ENCODE measurements at regions not wholly inside any gene's neighbourhood (a gene's known extent, or its start where the extent isn't known, plus 50 kb on each side); places are given as distances from the start of the nearest gene placed in this dataset.
A peak's percentile ranks its signal among the peaks of the same experiment; 100 is the strongest.
"Not testable (repeated sequence)": the region's sequence is repeated elsewhere in the genome, so short reads cannot be mapped to it uniquely, and the experiment has no call there.

DNA sequence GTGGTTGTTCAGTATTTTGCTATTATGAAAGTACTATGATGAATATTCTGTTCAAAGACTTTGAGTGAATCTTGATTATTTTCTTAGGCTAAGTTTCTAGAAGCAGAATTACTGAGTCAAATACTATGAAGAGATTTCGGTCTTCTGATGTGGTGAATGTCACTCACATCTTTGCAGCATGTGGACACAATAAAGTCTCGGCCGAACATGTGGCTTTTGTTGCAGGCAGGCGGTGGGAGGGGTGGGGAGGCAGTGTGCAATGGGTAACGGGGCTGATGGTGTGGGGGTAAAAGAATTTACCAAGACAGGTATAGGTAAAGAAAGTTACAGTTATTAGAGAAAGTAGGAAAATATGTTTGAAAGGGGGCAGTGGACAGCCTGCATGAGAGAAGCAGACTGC, 156.4 kb upstream of the DTNBP1 start:
- Mint-ChIP-seq H3K27me3 (peaks cover 15% of the 10 kb centered on the region), H3K27ac (peak overlapping the region; percentile 63), H3K9me3 (ENCODE audit: low read depth) (peaks cover 4% of the 10 kb centered on the region), H3K36me3 (ENCODE audit: insufficient read depth) (no peaks in the 10 kb centered on the region), H3K4me1 (ENCODE audit: low read depth) (peaks cover 11% of the 10 kb centered on the region), H3K4me3 (ENCODE audit: low read depth) (no peak overlapping the region)
- DNase-seq (ENCODE audit: low spot score, unreplicated experiment) = no peak
- TF ChIP-seq, protein P1, sequence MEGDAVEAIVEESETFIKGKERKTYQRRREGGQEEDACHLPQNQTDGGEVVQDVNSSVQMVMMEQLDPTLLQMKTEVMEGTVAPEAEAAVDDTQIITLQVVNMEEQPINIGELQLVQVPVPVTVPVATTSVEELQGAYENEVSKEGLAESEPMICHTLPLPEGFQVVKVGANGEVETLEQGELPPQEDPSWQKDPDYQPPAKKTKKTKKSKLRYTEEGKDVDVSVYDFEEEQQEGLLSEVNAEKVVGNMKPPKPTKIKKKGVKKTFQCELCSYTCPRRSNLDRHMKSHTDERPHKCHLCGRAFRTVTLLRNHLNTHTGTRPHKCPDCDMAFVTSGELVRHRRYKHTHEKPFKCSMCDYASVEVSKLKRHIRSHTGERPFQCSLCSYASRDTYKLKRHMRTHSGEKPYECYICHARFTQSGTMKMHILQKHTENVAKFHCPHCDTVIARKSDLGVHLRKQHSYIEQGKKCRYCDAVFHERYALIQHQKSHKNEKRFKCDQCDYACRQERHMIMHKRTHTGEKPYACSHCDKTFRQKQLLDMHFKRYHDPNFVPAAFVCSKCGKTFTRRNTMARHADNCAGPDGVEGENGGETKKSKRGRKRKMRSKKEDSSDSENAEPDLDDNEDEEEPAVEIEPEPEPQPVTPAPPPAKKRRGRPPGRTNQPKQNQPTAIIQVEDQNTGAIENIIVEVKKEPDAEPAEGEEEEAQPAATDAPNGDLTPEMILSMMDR (IDR thresholded peaks at IDR 0.05; ENCODE audit: unreplicated experiment) = no peak

DNA sequence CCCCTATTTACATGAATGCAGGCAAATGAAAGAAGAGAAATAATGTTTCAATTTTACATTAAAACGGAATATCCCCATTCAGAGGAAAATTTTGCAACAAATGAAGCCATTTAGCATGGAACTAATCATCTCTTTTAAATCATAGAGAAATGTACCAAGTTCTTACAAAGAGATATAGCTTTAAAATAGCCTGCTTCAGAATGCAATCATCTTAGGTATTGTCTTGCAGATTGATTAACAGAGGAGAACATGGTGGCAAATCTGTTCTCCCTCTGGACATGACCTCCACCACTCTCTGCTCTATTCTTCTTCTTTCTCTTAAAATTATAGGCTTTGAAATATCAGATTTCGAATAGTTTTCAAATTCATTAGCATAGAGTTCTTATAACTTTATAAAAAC, 155.7 kb upstream of the DTNBP1 start:
- peaks cover 13% of the 10 kb centered on the region for H3K4me1 Mint-ChIP-seq (ENCODE audit: low read depth)
- H3K27me3 Mint-ChIP-seq = peaks cover 15% of the 10 kb centered on the region
- no peak overlapping the region for H3K27ac Mint-ChIP-seq
- no peak for DNase-seq (ENCODE audit: low spot score, unreplicated experiment)
- no peaks in the 10 kb centered on the region for H3K36me3 Mint-ChIP-seq (ENCODE audit: insufficient read depth)
- peaks cover 4% of the 10 kb centered on the region for H3K9me3 Mint-ChIP-seq (ENCODE audit: low read depth)
- H3K4me3 Mint-ChIP-seq (ENCODE audit: low read depth) = no peak overlapping the region
- TF ChIP-seq, protein P1 (IDR thresholded peaks at IDR 0.05; ENCODE audit: unreplicated experiment) = no peak

DNA sequence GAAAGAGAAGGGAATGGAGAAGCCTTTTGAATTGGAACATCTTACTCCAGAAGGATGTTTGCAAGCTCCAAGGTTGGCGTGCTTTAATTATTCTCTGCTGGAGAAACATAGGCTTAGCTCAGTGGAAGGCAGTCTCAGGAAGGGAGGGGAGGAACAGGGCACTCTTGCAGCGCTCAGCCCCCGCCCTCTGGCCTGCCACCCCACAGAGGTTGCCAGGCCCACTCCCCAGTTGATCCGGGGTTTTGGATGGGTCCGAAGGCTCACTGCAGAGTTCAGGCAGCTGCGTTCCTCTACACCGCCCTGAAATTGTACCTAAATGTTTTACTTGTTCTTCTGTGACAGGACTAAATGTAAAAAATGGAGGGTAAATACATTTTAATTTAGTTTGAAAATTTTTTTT, 155.2 kb upstream of the DTNBP1 start:
- Mint-ChIP-seq H3K36me3 (ENCODE audit: insufficient read depth) (no peaks in the 10 kb centered on the region), H3K4me1 (ENCODE audit: low read depth) (peaks cover 13% of the 10 kb centered on the region), H3K9me3 (ENCODE audit: low read depth) (peaks cover 4% of the 10 kb centered on the region), H3K27ac (no peak overlapping the region), H3K27me3 (peaks cover 15% of the 10 kb centered on the region), H3K4me3 (ENCODE audit: low read depth) (no peak overlapping the region)
- TF ChIP-seq, protein P1 (IDR thresholded peaks at IDR 0.05; ENCODE audit: unreplicated experiment) = no peak
- DNase-seq (ENCODE audit: low spot score, unreplicated experiment) = no peak

DNA sequence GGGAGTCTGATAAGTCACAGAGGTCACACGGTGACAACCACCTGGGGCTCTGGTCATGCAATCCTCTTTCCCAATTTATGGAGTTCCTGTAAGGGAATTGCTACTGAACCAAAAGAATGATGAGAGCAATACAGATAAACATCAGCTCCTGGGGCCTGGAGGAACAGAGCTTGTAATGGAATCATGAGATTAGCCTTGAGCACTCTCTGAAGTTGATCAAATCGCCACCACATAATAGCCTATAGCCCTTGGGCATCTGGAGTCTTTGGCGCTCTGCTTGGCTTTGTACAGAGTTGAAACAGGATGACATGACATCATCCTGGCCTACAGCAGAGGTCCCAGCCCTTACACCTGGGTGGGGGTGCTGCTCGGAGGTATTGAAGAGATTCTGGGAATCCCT, 154.3 kb upstream of the DTNBP1 start:
- DNase-seq (ENCODE audit: low spot score, unreplicated experiment) = no peak

DNA sequence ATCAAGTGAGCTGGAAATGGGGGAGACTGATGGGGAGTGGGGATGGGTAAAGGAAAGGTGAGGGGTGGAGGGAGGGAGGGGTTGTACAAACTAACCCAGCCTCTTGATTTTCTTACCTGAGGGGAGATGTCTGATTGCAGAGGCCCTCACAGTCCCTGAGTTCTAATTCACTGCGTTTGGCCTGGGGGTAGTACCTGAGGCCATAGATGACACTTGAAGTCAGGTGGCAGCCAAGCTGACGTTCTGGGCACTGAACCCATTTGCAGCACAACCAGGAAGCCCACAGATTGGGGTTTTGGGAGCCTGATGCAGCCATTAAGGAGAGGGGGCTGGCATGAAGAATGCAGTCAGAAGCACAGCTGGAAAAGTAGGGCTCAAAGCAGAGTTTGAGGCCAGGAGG, 153.8 kb upstream of the DTNBP1 start:
- H3K36me3 Mint-ChIP-seq (ENCODE audit: insufficient read depth) = no peaks in the 10 kb centered on the region
- no peak for DNase-seq (ENCODE audit: low spot score, unreplicated experiment)
- TF ChIP-seq, protein P1 (IDR thresholded peaks at IDR 0.05; ENCODE audit: unreplicated experiment) = no peak
- peaks cover 4% of the 10 kb centered on the region for H3K9me3 Mint-ChIP-seq (ENCODE audit: low read depth)
- H3K4me3 Mint-ChIP-seq (ENCODE audit: low read depth) = no peak overlapping the region
- peaks cover 13% of the 10 kb centered on the region for H3K4me1 Mint-ChIP-seq (ENCODE audit: low read depth)
- no peak overlapping the region for H3K27ac Mint-ChIP-seq
- peaks cover 15% of the 10 kb centered on the region for H3K27me3 Mint-ChIP-seq

More for the DNA sequence above, 154.3 kb upstream of the DTNBP1 start:
- Mint-ChIP-seq H3K4me3 (ENCODE audit: low read depth) (no peak overlapping the region), H3K4me1 (ENCODE audit: low read depth) (peaks cover 13% of the 10 kb centered on the region), H3K9me3 (ENCODE audit: low read depth) (peaks cover 4% of the 10 kb centered on the region), H3K27me3 (peaks cover 15% of the 10 kb centered on the region), H3K36me3 (ENCODE audit: insufficient read depth) (no peaks in the 10 kb centered on the region), H3K27ac (no peak overlapping the region)
- TF ChIP-seq, protein P1 (IDR thresholded peaks at IDR 0.05; ENCODE audit: unreplicated experiment) = no peak

DNA sequence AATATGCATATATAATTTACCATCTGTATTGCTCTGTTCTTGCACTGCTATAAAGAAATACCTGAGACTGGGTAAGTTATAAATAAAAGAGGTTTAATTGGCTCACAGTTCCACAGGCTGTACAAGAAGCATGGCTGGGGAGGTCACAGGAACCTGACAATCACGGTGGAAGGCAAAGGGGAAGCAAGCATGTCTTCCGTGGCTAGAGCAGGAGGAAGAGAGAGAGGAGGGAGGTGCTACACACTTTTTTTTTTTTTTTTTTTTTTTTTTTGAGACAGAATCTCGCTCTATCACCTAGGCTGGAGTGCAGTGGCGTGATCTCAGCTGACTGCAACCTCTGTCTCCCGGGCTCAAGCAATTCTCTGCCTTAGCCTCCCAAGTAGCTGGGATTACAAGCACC, 150.9 kb upstream of the DTNBP1 start:
- H3K27ac Mint-ChIP-seq; H3K9me3 Mint-ChIP-seq (ENCODE audit: low read depth); H3K36me3 Mint-ChIP-seq (ENCODE audit: insufficient read depth); H3K4me3 Mint-ChIP-seq (ENCODE audit: low read depth); DNase-seq (ENCODE audit: low spot score, unreplicated experiment): not testable (repeated sequence)
- Mint-ChIP-seq H3K27me3 (peaks cover 12% of the 10 kb centered on the region), H3K4me1 (ENCODE audit: low read depth) (peaks cover 13% of the 10 kb centered on the region)
